ENCODE measurements at regions not wholly inside any gene's neighbourhood (a gene's known extent, or its start where the extent isn't known, plus 50 kb on each side); places are given as distances from the start of the nearest gene placed in this dataset.

DNA sequence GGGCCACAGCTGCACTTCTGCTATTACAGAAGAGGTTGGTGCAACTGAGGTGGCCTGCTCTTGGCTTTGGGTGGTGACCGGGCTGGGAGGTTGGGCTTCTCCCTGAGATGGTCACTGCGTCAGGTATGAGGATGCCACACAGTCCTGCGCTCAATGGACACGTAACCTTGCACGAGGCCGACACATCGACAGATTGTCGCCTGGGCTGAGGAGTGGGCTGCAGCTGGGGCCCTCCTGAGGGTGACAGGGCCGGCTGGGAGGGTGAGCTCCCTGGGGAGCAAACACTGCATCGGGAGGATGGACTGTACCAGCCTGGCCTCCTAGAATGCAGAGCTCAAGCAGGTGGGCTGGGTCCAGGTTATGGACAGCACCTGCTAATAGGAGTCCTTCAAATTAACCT is 261.1 kb upstream of the ADAMTS16 start:
- CTCF ChIA-PET = interaction anchor here (1.0 kb wide), 1 partner anchor 540 kb away, joined by 4 read pairs; no protein-coding TSS in a partner anchor
- no peaks in the 10 kb centered on the region for H3K9me3 Mint-ChIP-seq
- H3K4me3 Mint-ChIP-seq = no peak overlapping the region
- no peak for TF ChIP-seq CTCF (IDR thresholded peaks at IDR 0.05)
- H3K27ac Mint-ChIP-seq = no peak overlapping the region
- no peak for DNase-seq
- no peaks in the 10 kb centered on the region for H3K4me1 Mint-ChIP-seq
- no peaks in the 10 kb centered on the region for H3K27me3 Mint-ChIP-seq
- no peak for ATAC-seq (ENCODE audit: low read depth)
- POLR2A ChIA-PET = no interaction called here
- intact Hi-C loops (cut with micrococcal nuclease) = no loop called here
- H3K36me3 Mint-ChIP-seq (ENCODE audit: low read depth) = no peaks in the 10 kb centered on the region

DNA sequence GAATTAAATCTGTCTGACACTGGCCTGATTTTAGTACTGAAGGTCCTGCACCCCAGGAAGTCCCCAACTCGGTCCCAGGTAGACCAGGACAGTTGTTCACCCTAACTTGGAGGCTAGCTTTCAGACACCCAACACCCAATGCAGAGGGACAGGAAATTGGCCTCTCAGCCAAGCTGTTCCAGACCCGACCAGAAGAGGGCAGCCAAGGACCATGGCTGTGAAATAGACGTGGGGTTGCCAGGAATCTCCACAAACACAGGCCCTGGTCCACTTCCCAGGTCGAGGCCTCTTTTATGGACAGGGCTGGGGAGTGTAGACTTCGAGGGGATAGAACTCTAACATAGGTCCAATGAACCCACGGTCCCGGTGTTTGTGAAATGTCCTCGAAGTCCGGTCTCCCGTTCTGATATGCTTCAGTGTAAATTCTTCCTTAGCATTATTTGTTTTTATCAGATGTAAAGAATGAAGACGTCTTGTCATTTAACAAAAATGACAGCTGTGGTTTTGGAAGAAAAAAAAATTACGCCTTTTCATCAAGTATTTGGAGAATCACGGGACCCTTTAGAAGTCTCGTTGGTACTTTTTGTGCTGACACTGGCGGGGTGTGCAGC is 260.3 kb upstream of the ADAMTS16 start:
- CTCF ChIA-PET = interaction anchor here (1.0 kb wide), 1 partner anchor 539 kb away, joined by 4 read pairs; no protein-coding TSS in a partner anchor
- no peak for DNase-seq
- Mint-ChIP-seq H3K27me3 (no peaks in the 10 kb centered on the region), H3K4me3 (no peak overlapping the region), H3K4me1 (no peaks in the 10 kb centered on the region), H3K27ac (no peak overlapping the region), H3K36me3 (ENCODE audit: low read depth) (no peaks in the 10 kb centered on the region), H3K9me3 (no peaks in the 10 kb centered on the region)
- no peak for TF ChIP-seq CTCF (IDR thresholded peaks at IDR 0.05)
- no peak for ATAC-seq (ENCODE audit: low read depth)
- POLR2A ChIA-PET = no interaction called here
- intact Hi-C loops (cut with micrococcal nuclease) = no loop called here

DNA sequence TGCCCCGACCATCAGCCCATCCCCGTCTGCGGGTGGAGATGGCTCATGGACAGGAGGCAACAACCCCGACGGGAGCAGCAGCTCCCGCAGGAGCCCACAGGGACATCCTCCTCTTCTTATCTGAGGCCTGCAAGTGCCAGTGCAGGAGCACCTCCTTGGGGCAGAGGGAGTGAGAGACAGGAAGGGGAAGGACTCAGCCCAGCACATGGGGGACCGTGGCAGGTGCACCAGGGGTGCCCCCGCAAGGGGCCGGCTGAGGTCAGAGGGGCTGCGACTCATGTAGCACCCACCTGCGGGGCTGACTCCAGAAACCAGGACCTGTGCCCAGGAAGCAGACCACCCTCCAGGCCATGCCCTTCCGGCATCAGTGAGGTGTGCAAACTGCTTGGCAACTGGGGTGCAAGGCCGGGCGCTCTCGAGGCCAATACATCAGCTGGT is 259.8 kb upstream of the ADAMTS16 start:
- intact Hi-C loops (cut with micrococcal nuclease) = no loop called here
- DNase-seq (no peak), ATAC-seq (ENCODE audit: low read depth) (no peak)
- POLR2A ChIA-PET = no interaction called here
- Mint-ChIP-seq H3K36me3 (ENCODE audit: low read depth) (no peaks in the 10 kb centered on the region), H3K27ac (no peak overlapping the region), H3K4me3 (no peak overlapping the region), H3K4me1 (no peaks in the 10 kb centered on the region), H3K9me3 (no peaks in the 10 kb centered on the region), H3K27me3 (no peaks in the 10 kb centered on the region)
- TF ChIP-seq CTCF (IDR thresholded peaks at IDR 0.05) = no peak
- CTCF ChIA-PET = interaction anchor here (1.0 kb wide), 1 partner anchor 539 kb away, joined by 4 read pairs; no protein-coding TSS in a partner anchor

GRCh38 chr5:4881366-4882002 is 258.6 kb upstream of the ADAMTS16 start:
- CTCF ChIA-PET = no interaction called here
- H3K4me1 Mint-ChIP-seq = no peaks in the 10 kb centered on the region
- no peaks in the 10 kb centered on the region for H3K27me3 Mint-ChIP-seq
- ATAC-seq (ENCODE audit: low read depth) (no peak), DNase-seq (no peak)
- intact Hi-C loops (cut with micrococcal nuclease) = no loop called here
- POLR2A ChIA-PET = no interaction called here
- H3K27ac Mint-ChIP-seq = no peak overlapping the region
- H3K4me3 Mint-ChIP-seq = no peak overlapping the region
- TF ChIP-seq CTCF (IDR thresholded peaks at IDR 0.05) = no peak
- no peaks in the 10 kb centered on the region for H3K9me3 Mint-ChIP-seq
- H3K36me3 Mint-ChIP-seq (ENCODE audit: low read depth) = no peaks in the 10 kb centered on the region

GRCh38 chr5:4882186-4882585 is 257.9 kb upstream of the ADAMTS16 start:
- no peak overlapping the region for H3K27ac Mint-ChIP-seq
- intact Hi-C loops (cut with micrococcal nuclease) = no loop called here
- H3K36me3 Mint-ChIP-seq (ENCODE audit: low read depth) = no peaks in the 10 kb centered on the region
- ATAC-seq (ENCODE audit: low read depth) (no peak), DNase-seq (no peak)
- H3K9me3 Mint-ChIP-seq = no peaks in the 10 kb centered on the region
- no peaks in the 10 kb centered on the region for H3K4me1 Mint-ChIP-seq
- H3K27me3 Mint-ChIP-seq = no peaks in the 10 kb centered on the region
- ChIA-PET CTCF (no interaction called here), POLR2A (no interaction called here)
- H3K4me3 Mint-ChIP-seq = no peak overlapping the region
- no peak for TF ChIP-seq CTCF (IDR thresholded peaks at IDR 0.05)

Measured in activated B cell treated with CpG ODN at 0.5 μM for 24 hours (primary cell).